Cardiac muscle cell (in vitro differentiated cells and primary cell): ENCODE measurements at regions not wholly inside any gene's neighbourhood (a gene's known extent, or its start where the extent isn't known, plus 50 kb on each side); places are given as distances from the start of the nearest gene placed in this dataset.

Experiments
- DNase-seq, 2 donors: peaks; one replicate each; pipeline versions ENCODE4 v3.0.0 to v3.0.0-alpha.2; 2010 to 2017; ENCODE audit warnings: low read depth in 1 of 2, low spot score in 1 of 2
- H3K27ac ChIP-seq: fragments of 200-600 bp; sonication (generic); 2 replicates; pipeline ENCODE4 v1.5.1; 2016
- H3K27me3 ChIP-seq: fragments of 200-600 bp; sonication (generic); 2 replicates; pipeline ENCODE4 v1.6.0; 2016; ENCODE audit warnings: control low read depth
- H3K36me3 ChIP-seq: fragments of 200-600 bp; sonication (generic); 2 replicates; pipeline ENCODE4 v1.5.1; 2016; ENCODE audit warnings: control low read depth
- H3K4me1 ChIP-seq: fragments of 200-600 bp; sonication (generic); 2 replicates; pipeline ENCODE4 v1.8.1; 2017; ENCODE audit warnings: low read depth, mild to moderate bottlenecking, mixed run types
- H3K4me3 ChIP-seq: fragments of 200-600 bp; sonication (generic); 2 replicates; pipeline ENCODE4 v1.5.1; 2016; ENCODE audit warnings: mild to moderate bottlenecking
- H3K9me3 ChIP-seq: fragments of 200-600 bp; sonication (generic); 2 replicates; pipeline ENCODE4 v1.5.1; 2017; ENCODE audit warnings: low read depth, mild to moderate bottlenecking, control low read depth
- CTCF ChIP-seq: IDR thresholded peaks from 2 replicates; pipeline ENCODE4 v1.5.1; 2012; ENCODE audit warnings: low read depth, mild to moderate bottlenecking, low read length

DNA sequence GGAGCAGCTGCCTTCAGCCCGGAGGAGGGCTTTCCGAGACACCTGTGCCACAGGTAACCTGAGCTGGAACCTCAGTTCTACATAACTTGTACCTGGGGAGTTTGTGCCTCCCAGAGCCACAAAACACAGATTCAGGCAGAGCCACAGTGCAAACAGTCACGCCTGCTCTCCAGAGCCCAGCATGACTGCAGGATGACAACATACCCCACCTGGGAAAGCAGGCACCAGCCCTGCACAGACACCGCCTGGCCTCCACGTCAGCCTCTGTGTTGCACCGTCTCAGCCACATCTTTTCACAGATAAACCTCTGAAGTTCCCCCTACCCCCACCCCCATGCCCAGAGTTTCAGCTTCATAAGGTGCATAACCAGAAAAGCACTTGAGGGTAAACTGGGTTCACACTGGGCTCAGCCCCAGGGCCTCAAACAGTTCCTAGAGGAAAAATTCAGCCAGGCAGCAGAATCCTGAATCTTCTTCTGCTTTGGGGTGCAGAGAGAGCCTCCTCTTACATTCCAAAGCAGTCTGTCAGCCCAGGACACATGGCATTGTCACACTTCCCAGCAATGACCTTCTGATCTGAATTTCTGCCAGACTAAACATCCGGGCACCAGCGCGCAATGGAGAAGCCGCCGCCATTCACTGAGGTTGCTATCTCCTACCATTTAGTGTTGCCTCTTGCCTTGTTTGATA, 229.5 kb downstream of the TOMM20 start:
- peak overlapping the region; percentile 9 for H3K27ac ChIP-seq
- no peak for TF ChIP-seq CTCF
- no peak overlapping the region for H3K4me3 ChIP-seq
- H3K9me3 ChIP-seq = no peaks in the 10 kb centered on the region
- peaks cover 10% of the 10 kb centered on the region for H3K4me1 ChIP-seq
- no peaks in the 10 kb centered on the region for H3K36me3 ChIP-seq
- peak in 1 of 2 donors; percentile 62 for DNase-seq
- no peaks in the 10 kb centered on the region for H3K27me3 ChIP-seq

GRCh38 chr1:234898455-234899033, 230.1 kb downstream of the TOMM20 start:
- Histone ChIP-seq H3K27ac (peak overlapping the region; percentile 9), H3K4me3 (no peak overlapping the region), H3K4me1 (peaks cover 10% of the 10 kb centered on the region), H3K9me3 (no peaks in the 10 kb centered on the region), H3K36me3 (no peaks in the 10 kb centered on the region), H3K27me3 (no peaks in the 10 kb centered on the region)
- TF ChIP-seq CTCF = no peak
- no peak for DNase-seq

GRCh38 chr1:234897754-234898454, 230.7 kb downstream of the TOMM20 start:
- no peak for DNase-seq
- Histone ChIP-seq H3K27me3 (no peaks in the 10 kb centered on the region), H3K4me3 (no peak overlapping the region), H3K36me3 (no peaks in the 10 kb centered on the region), H3K27ac (no peak overlapping the region), H3K4me1 (peaks cover 10% of the 10 kb centered on the region), H3K9me3 (no peaks in the 10 kb centered on the region)
- TF ChIP-seq CTCF = no peak

DNA sequence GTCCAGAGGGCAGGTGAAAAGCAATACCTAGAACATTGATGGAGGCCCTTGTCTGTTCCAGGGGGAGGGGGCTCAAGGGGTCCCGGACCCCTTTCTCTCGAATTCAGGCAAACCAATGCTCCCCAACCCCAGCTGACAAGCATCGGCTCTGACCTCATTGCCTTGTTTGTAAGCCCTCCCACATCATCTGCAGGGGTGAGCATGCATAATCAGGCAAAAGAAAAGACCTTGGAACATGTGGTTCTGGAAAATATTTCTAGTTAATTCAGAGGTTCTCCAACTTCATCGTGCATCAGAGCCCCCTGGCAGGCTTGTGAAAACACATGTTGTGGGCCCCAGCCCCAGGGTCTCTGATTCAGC, 231.3 kb downstream of the TOMM20 start:
- TF ChIP-seq CTCF = no peak
- Histone ChIP-seq H3K36me3 (no peaks in the 10 kb centered on the region), H3K27ac (no peak overlapping the region), H3K9me3 (no peaks in the 10 kb centered on the region), H3K4me1 (peaks cover 10% of the 10 kb centered on the region), H3K27me3 (no peaks in the 10 kb centered on the region), H3K4me3 (no peak overlapping the region)
- no peak for DNase-seq

GRCh38 chr1:234896477-234897389, 231.9 kb downstream of the TOMM20 start:
- Histone ChIP-seq H3K9me3 (no peaks in the 10 kb centered on the region), H3K27me3 (no peaks in the 10 kb centered on the region), H3K4me3 (no peak overlapping the region), H3K4me1 (peaks cover 10% of the 10 kb centered on the region), H3K27ac (no peak overlapping the region), H3K36me3 (no peaks in the 10 kb centered on the region)
- no peak for DNase-seq
- no peak for TF ChIP-seq CTCF
